Endometrium (tissue), 2 donors: ENCODE measurements at regions not wholly inside any gene's neighbourhood (a gene's known extent, or its start where the extent isn't known, plus 50 kb on each side); places are given as distances from the start of the nearest gene placed in this dataset.

Experiments
- FAIRE-seq: peaks from 2 replicates; lab custom pipeline; 2012; peaks lifted over from hg19 to GRCh38; lab: Jason Lieb, UNC
- donor health status: control.
- donor health status: control.

DNA sequence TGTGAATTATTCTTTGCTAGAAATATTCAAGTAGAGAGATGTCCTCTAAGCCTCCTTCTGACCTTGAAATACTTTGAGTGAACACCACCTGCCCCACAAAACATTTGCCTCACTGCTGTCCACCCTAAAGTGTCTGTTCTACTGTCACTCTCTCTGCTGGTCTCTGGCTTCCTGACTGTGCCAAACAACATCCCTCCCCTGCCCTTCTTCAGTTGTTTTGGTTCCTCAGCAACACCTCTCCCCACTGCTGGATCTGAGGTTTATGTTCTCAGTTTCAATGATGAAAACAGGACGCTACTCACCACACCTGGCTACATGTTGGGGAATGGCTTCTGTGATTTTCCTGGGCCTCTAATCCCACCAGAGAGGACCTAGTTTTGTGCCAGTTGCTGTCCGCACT lies 456.9 kb downstream of the BCOR start:
- no peak for FAIRE-seq

DNA sequence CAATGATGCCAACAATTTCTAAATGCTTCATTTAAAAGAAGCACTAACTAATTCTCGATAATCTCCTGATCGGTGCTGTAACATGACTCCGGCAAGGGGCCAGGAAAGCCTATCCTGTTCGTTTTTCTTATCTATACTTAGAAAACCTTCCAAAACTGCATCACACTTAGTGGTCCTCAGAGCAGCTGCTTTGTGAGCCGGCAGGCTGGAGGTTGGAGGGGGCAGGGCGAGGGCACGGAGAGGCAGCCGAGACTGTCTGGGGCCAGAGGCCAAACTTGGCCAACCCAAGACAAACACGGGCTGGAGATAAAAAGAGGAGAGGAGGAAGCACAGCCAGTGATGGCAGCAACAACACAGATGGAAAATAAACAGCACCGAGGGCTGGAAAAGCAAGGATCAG lies 455.7 kb downstream of the BCOR start:
- FAIRE-seq: no peak

DNA sequence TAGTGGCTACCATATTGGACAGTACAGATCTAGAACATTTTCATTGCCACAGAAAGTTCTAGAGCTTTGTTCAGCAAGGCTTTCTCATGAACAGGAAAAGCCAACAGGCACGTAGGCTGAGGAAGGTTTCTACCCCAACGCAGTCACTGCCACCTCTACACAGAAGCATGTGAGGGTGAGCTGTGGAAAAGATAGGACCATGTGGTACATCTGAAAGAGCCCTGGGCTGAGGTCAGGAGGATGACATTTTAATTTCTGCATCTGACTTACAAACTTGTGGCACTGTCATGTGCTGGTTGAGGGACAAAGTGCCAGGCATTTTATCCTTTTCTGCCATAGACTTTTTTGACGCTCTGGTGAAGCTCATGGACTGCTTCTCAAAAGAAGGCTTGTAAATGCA lies 454.2 kb downstream of the BCOR start:
- no peak for FAIRE-seq

DNA sequence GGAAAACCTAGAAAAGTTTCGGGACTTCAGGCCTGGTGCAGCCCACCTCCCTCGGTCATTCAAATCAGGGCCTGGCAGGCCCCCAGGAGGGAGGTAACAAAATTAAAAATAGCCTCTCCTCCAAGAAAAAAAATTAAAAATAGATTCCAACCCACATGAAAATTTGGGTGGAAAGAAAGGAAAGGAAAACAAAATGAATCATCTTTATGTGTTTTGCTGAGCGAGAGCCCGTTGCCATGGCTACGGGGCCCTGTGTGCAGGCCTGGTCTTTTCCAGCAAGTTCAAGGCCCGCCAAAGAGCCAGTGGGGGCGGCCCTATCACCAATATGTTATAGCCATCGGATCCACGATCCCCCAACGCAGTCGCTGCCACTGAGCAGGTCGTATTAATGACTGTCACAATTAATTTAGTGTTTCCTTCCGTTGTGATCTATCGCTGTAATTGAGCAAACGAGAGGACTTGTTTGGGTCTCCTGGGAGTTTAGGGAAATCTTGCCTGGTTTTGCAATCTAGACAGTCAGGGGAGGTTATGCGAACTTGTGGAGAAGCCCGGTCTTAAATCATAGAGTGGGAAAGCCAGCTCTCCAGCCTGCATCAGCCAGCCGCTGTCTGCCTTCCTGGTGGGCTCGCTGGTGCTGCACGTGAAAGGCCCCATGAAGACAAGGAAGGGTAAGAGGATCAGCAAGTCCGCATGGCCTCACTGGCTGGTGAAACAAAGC lies 452.4 kb downstream of the BCOR start:
- no peak for FAIRE-seq

DNA sequence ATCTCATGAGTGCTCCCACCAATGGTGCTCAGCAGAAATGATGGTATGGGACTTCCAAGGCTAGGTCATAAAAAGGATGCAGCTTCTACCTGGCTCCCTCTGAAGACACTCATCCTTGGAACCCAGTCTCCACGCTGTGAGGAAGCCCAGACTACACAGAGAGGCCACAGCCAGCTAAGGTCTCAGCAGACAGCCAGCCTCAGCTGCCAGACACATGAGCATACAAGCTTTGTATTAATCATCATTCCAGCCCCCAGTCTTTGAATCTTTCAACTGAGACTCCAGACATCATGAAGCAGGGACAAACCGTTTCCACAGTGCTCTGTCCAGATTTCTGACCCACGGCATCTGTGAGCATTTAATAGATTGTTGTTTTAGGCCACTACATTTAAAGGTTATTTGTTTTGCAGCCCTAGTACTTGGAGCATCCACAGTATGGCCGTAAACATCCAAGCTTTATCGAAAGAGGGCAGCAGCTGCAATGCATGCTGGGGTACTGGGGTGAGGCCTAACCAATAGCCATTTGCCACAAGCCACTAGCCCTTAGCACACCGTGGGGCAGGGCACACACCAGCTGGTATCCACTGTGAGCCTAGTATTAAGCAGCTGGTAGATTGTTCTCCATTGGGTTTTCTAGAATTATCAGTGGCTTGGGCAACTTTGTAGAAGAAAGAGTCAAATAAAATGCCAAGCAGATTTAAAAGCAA lies 449.1 kb downstream of the BCOR start:
- FAIRE-seq: no peak

DNA sequence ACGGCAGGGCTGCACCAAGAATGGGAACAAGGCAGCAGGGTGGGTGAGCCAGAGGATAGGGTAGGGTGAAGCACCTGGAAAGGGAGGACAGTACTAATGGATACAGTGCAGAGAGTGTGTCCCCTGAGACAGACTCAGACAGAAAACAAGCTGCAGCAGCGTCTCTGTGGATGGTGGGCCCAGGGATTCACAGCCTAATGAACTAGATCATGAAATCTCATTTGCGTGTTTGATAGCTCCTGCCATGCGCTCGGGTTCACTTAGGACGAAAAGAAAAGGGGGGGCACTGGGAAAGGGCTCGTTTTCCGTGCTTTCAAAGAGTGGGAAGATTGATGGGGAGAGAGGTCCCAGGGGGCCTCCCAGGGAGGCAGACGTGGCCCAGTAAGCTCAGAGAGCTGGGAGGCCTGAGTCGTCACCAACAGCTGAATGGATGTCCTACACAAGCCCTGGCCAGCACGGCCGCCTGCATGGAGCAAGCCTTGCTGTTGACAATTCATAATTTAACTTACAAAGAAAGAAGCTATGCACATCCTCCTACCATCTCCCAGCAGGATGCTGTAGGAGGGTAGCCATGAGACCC lies 446.9 kb downstream of the BCOR start:
- no peak for FAIRE-seq

DNA sequence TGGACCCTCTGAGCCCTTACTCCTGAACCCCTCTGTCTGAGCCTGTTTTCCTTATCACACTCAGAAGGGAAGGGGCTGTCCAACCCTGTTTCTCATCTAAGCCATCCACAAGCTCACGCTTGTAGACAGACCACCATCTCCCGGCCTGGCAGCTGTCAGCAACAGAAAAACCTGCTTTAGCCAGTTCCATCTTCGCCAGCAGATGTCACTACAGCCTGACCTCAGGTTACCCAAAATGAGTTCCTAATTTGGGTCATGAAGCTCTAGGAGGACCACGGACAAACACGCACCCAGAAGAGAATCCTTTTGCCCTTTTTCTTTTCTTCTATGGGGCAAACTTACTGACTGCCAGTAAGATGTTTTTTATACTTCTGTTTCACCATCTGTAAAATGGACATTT lies 445.4 kb downstream of the BCOR start:
- FAIRE-seq: no peak

DNA sequence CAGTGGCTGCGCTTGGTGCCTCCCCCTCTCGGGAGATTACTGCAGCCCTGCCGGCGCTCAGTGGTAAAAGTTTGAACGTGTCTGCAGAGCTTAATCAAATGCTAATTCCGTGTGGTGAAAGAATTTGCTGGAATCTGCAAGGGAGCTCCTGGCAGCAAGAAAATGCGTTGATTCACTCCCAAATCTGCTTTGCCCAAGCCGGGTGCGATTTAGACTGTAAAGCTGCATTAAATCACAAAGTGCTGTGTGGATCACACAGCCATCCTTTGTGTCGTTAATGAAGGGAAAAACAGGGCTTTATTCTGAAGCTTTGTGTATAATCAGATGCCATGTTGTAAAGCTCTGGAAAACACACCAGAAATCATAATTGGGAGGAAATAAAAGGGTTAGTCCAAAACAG lies 444.1 kb downstream of the BCOR start:
- FAIRE-seq: no peak

DNA sequence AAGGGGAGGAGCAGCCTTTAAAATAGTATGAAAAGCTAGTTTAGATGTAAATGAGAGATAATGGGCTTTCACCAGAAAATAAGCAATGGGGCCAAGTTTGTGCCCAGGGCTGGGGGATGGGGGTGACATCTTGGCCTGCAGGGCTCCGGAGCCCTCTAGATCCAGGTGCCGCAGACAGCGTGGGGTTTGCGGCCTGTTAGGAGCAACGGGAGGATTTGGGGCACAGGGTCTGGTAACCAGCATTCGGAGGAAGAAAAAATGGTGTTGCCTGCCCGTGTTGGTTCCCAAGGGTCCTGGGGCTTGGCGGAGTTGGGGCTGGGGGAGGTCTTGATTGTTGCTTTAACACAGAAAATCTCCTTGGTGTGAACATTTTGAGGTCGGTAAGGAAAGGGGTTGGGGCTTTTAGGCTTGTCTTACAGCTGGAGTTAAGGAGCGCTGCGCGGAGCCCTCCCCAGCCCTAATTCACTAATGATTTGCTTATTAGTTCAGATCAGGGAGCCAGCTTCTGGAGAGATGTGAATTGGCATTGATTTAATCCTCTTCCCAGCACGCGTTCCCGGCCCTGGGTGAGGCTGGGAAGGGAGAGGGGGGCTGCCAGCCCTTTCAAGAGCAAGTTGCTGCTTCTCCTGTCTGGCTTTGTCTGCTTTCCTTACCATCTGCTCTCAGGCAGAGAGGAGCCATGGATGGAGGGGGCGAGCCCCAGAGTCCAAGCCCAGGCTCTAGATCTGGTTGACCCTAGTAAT lies 443.4 kb downstream of the BCOR start:
- FAIRE-seq: no peak

DNA sequence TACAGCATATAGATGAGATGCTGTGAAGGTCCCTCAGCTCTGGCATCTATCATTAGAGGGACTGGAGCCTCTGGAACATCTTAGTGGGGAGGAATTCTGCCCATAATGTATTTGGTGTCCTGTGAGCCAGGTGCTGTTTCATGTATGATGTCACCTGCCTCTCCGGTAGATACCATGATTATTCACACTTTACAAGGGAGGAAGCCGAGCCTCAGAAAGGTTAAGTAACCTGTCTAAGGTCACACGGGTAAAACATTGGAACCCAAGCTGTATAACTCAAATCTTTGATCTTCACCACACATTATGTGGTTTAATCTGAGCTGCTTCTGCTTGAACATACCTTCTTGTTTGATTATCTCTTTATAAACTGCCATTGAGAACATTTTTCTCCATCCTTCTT lies 442.8 kb downstream of the BCOR start:
- FAIRE-seq: no peak

DNA sequence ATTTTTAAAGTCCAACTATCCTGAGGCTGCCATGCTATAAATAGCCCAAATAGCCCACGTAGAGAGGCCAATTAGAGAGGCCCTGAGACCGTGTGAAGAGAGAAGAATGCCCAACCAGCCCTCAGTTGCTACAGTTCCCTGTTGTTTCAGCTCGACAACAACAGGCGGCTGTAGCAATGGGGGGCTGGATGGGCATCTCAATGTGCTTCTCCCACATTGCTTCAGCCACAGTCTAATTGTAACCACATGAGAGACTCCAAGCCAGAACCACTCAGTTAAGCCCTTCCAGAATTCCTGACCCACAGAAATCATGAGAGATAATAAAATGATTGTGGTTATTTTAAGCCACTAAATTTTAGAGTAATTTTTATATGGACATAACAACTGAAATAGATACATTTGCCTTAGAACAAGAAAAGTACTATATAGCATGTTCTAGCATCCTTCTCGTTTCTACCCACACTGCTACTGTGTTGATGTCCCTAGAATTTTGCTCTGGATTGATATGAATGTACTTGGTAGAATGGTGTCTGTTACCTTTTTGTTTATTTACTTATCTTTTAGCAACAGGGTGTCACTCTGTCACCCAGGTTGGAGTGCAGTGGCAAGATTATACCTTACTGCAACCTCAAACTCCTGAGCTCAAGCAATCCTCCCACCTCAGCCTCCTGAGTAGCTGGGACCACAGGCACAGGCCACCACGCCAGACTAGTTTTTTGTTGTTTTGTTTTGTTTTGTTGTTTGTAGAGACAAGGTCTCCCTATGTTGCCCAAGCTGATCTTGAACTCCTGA lies 436.4 kb downstream of the BCOR start:
- no peak for FAIRE-seq

DNA sequence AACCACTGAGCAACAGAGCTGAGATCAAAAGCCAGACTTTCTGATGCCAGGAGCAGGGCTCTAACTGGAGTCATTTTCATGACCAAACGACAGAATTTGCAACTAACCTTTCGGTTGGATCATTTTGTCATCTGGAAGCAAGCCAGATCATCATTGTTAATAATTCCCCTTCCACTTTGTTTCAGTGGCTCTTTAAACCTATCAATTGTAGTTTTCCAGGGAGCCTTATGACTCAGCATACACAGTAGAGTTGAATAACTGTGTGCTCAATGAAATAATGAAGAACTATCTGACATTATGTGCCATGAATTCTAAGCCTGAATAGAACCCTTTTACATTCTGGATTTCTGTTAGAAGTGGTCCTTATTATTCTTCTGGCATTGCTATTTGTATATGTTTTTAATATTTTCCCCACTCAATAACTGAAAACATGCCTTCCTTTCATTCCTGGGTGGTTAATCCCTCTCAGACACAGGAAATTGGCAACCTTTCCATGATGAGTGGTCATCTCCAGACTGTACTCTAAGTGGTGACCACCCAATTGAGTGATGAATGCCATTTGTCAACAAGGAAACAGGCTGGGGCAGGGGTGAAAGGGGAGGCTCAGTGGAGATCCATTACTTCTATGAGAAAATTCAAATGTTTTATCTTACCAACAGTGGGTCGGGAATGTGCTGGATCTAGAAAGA lies 431.8 kb downstream of the BCOR start:
- FAIRE-seq: no peak

DNA sequence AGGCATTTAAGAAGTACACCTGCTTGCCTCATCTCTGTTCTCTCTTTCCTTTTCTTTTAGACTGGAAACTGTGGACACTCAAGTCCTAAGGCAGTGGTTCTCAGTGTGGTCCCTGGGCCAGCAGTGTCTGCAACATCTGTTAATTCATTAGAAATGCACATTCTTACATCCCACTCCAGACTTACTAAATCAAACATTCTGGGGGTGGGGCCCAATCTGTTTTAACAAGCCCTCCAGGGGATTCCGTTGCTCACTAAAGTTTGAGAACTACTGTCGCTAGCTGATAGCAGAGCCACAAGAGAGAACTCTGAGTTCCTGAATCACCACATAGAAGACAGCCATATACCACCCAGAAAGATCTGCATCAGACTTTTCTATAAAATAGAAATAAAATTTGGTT lies 430.6 kb downstream of the BCOR start:
- FAIRE-seq: no peak

DNA sequence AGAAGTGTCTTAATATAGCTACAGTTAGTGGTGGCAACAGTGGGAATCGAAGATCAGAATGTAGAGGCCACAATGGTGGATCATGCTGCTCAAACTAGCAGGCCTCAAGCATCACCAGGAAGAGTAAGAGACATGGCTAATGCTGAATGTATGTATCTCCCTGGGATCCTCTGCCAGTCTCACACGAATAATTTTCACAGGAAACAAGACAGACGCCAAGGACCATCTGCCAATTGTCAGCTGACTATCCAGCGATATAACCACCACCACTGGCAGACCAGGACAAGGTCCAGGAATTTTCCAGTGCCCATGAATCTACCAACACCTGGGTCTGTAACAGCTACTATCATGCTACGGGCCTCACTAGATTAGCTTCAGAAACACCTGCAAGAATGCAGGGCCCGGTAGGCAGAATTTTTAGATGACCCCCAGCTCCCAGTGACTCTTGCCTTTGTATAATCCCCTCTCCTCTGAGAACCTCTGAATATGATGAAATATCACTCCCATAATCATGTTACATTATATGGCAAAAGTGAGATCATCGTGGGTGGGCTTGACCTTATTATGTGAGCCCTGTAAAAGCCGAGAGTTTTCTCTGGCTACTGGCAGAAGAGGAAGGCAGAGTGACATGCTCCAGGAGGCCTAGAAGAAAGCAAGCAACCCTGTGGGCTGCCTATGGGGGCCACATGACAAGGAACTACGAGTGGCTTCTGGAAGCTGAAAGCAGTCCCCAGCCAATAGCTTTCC lies 429.8 kb downstream of the BCOR start:
- no peak for FAIRE-seq

DNA sequence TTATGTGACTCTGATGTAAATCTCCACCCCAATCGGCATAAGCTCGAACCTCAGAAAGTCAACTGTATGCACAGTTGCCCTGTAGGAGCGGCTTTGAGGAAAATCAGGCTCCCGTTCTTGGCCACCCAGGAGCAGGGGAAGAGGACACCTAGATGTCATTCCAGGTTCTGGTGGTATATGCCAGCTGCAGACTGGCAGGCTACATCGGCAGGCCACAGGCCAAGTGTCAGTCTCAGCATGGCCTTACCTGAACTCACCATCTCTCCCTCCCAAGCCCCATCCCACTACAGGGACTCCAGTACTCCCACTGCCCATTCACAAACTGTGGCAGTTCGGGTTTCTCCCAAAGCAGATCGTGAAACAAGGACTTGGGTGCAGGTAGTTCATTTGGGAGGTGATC lies 428.1 kb downstream of the BCOR start:
- no peak for FAIRE-seq

DNA sequence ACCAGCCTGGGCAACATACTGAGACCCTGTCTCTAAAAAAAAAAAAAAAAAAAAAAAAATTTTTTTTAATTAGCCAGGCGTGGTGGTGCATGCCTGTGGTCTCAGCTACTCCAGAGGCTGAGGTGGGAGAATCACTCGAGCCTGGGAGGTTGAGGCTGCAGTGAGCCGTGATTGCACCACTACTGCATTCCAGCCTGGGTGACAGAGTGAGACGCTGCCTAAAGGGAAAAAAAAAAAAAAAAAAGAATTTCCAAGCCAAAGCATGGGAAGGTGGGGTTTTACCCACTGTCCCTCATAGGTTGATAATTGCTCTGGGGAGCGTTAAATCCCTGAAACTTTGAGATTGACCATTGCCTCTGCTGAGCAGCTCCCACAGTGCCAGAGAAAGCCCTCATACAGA lies 427.5 kb downstream of the BCOR start:
- FAIRE-seq: no peak

DNA sequence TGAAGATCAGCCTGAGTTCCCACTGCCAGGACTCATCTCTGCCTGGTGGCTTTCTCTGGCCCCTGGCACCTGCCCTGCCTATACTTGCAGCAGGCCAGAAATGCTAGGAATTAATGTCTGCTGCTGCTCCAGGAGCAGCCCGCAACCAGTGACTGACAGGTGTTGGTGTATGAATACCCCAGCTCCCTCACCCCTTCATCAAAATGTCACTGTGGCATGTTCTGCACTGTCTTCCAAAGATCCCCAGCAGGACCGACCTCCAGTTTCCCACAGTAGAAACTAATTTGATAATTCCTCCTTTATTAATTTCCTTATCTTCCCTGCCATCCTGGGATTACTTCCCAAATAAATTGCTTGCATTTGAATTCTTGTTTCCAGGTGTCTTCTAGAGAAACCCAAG lies 425.4 kb downstream of the BCOR start:
- FAIRE-seq: no peak

DNA sequence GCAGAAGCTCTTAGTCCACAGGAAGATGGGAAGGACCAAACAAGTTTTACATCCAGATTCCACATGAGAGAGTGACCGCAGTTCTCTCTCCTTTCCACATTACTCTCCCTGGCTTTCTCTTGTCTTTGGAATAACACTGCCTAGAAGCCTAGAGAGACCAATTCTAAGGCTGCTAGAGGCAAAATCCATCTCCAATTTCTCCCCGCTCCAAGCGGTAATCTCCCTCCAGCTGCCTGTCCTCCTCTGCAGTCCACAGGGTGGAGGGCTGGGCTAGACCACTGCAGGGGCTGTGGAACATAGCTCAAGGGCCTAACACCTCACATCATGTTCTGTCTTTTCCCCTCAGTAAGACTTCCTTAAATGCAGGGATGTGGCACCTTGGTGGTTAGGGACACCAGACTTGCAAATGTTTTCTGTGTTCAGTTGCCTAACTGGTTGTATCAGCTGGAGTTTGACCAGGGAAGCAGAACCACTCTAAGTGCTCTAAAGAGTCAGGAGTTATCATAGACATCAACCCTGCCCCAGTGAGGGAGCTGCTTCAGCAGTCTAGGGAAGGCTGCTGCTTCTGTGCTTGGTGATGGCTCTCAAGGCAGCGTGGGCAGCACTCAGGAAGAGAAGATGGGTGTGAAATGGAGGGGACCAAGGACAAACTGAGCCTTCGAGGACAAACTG lies 423.1 kb downstream of the BCOR start:
- no peak for FAIRE-seq

DNA sequence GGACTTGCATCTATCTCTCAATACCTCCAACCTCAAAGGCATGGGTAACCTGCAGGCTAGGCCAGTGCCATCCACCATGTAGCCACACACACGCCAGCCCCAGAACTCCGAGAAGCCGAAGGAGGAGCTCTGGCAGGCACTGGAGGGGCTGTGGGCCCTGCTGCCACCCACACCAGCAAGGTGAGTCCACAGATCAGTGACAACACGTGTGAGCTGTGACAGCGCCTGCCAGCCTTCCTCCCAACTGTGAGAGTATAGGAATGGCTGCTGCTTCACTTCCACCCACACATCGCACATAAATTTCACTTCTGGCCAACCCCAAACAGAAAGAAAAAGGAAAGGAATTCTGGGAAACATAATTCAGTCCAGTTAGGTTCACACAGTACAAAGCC lies 422.6 kb downstream of the BCOR start:
- no peak for FAIRE-seq

DNA sequence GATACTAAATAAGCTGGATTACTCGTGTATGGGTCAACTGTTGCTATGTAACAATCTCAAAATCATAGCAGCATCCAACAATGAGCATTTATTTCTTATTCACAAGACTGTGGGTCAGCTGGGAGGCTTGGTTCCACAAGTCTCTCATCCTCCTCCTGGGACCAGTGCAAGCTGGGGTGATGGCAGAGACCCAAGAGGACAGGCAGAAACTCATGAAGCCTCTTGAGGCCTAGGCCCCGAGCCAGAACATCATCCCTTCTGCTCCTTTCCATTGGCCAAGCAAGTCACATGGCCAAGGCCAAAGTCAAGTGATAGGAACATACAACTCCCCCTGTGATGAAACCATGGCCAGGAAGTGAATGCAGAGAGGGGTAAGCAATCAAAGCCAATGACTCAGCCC lies 422.1 kb downstream of the BCOR start:
- FAIRE-seq: no peak
